Activated naive CD4-positive, alpha-beta T cell treated with anti-CD3 and anti-CD28 coated beads, Interleukin-2, amount 50 U/mL, for 24 hours (primary cell): ENCODE measurements at regions not wholly inside any gene's neighbourhood (a gene's known extent, or its start where the extent isn't known, plus 50 kb on each side); places are given as distances from the start of the nearest gene placed in this dataset.

ENCODE experiments used
- H3K27ac Mint-ChIP-seq: one replicate; pipeline ENCODE4 v1.8.0; 2021; ENCODE audit warnings: mild to moderate bottlenecking, mixed read lengths
- H3K27me3 Mint-ChIP-seq: one replicate; pipeline ENCODE4 v1.8.0; 2021; ENCODE audit warnings: mixed read lengths
- H3K36me3 Mint-ChIP-seq: one replicate; pipeline ENCODE4 v1.8.0; 2021; ENCODE audit warnings: mixed read lengths
- H3K4me1 Mint-ChIP-seq: one replicate; pipeline ENCODE4 v1.8.0; 2021; ENCODE audit warnings: mixed read lengths
- H3K4me3 Mint-ChIP-seq: one replicate; pipeline ENCODE4 v1.8.0; 2021; ENCODE audit warnings: mild to moderate bottlenecking, mixed read lengths
- H3K9me3 Mint-ChIP-seq: one replicate; pipeline ENCODE4 v1.8.0; 2021; ENCODE audit warnings: mixed read lengths

- H3K4me1 Mint-ChIP-seq: no peaks in the 10 kb centered on the region
- no peaks in the 10 kb centered on the region for H3K9me3 Mint-ChIP-seq
- H3K4me3 Mint-ChIP-seq: no peak overlapping the region
- H3K27me3 Mint-ChIP-seq: no peaks in the 10 kb centered on the region
- H3K36me3 Mint-ChIP-seq: no peaks in the 10 kb centered on the region
- H3K27ac Mint-ChIP-seq: no peak overlapping the region
Observed at GRCh38 chr13:105773863-105774538, 761.5 kb downstream of the EFNB2 start.

GRCh38 chr13:105773241-105773640 lies 762.2 kb downstream of the EFNB2 start:
- Mint-ChIP-seq H3K27me3 (no peaks in the 10 kb centered on the region), H3K36me3 (no peaks in the 10 kb centered on the region), H3K4me1 (no peaks in the 10 kb centered on the region), H3K9me3 (no peaks in the 10 kb centered on the region), H3K4me3 (no peak overlapping the region), H3K27ac (no peak overlapping the region)

DNA sequence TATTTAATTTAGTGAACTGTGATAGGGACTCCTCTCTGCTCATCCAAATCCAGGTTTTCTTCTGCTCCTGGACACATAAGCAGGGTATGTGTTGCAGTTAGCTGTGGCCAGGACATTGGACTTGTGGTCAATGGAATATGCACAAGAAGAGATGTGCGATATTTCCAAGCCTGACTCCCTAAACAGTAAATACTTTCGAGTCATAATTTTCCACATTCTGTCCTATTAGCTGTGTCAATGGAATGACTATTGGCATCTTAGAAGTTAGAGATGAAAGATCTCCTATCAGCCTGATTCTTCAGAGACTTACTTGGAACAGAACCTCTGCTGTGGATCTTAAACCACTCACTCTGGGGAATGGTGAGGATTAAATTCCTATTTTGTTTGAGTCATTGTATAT lies 771.0 kb downstream of the EFNB2 start:
- H3K36me3 Mint-ChIP-seq: no peaks in the 10 kb centered on the region
- H3K4me1 Mint-ChIP-seq: no peaks in the 10 kb centered on the region
- no peaks in the 10 kb centered on the region for H3K27me3 Mint-ChIP-seq
- H3K9me3 Mint-ChIP-seq: peaks cover 4% of the 10 kb centered on the region
- no peak overlapping the region for H3K27ac Mint-ChIP-seq
- no peak overlapping the region for H3K4me3 Mint-ChIP-seq

GRCh38 chr13:105763851-105764250 lies 771.6 kb downstream of the EFNB2 start:
- Mint-ChIP-seq H3K36me3 (no peaks in the 10 kb centered on the region), H3K4me3 (no peak overlapping the region), H3K4me1 (no peaks in the 10 kb centered on the region), H3K27ac (no peak overlapping the region), H3K27me3 (no peaks in the 10 kb centered on the region), H3K9me3 (peaks cover 4% of the 10 kb centered on the region)

- peaks cover 4% of the 10 kb centered on the region for H3K9me3 Mint-ChIP-seq
- H3K4me3 Mint-ChIP-seq: no peak overlapping the region
- H3K4me1 Mint-ChIP-seq: no peaks in the 10 kb centered on the region
- no peaks in the 10 kb centered on the region for H3K36me3 Mint-ChIP-seq
- no peaks in the 10 kb centered on the region for H3K27me3 Mint-ChIP-seq
- H3K27ac Mint-ChIP-seq: no peak overlapping the region
Observed at GRCh38 chr13:105762096-105762495, 773.4 kb downstream of the EFNB2 start.

DNA sequence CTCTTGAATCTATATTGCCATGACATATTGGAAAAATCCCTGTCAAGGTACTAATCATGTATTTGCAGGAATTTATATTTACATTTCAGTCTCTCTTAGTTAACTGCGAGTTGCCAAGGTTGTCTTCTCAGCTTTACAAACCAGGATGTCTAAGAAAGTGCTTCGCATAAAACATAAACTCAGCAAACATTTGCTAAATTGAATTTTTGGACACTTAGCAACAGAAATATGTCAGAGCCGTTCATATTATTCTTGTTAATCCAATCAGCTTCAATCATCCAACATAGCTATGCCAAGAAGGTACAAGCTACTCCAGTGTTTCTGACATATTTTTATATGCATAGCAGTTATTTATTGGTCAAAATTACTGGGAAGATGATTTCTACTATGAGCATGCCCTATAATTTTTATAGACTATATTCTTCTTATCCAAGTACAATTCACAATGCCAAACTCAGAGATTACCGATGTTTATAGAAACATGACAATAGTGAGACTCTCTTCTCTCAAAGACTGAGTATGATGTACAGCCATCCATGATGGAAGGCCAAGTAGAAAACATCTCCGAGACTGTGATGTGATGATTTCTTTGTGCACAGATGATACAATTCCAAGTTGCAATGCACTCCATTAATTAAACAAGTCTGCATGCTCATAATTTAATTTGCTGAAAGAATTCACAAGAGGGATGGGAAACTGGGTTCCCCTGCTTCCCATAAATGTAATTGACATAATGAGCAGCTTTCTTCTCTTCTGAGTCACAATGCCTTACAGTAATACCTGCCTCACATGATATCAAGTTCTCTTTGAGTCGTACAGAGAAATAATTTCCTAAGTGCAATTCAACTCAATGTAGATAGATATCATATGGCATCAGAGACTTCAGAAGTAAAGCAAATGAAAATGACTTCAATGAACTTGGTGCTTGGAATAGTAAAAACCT lies 776.3 kb downstream of the EFNB2 start:
- Mint-ChIP-seq H3K4me3 (no peak overlapping the region), H3K36me3 (no peaks in the 10 kb centered on the region), H3K27me3 (no peaks in the 10 kb centered on the region)

GRCh38 chr13:105740739-105741138 lies 794.7 kb downstream of the EFNB2 start:
- no peaks in the 10 kb centered on the region for H3K36me3 Mint-ChIP-seq
- H3K4me3 Mint-ChIP-seq: no peak overlapping the region
- H3K9me3 Mint-ChIP-seq: no peaks in the 10 kb centered on the region
- H3K4me1 Mint-ChIP-seq: no peaks in the 10 kb centered on the region
- no peak overlapping the region for H3K27ac Mint-ChIP-seq
- H3K27me3 Mint-ChIP-seq: peaks cover 2% of the 10 kb centered on the region

More for the DNA sequence above, 776.3 kb downstream of the EFNB2 start:
- H3K9me3 Mint-ChIP-seq: peaks cover 4% of the 10 kb centered on the region
- no peak overlapping the region for H3K27ac Mint-ChIP-seq
- H3K4me1 Mint-ChIP-seq: no peaks in the 10 kb centered on the region

DNA sequence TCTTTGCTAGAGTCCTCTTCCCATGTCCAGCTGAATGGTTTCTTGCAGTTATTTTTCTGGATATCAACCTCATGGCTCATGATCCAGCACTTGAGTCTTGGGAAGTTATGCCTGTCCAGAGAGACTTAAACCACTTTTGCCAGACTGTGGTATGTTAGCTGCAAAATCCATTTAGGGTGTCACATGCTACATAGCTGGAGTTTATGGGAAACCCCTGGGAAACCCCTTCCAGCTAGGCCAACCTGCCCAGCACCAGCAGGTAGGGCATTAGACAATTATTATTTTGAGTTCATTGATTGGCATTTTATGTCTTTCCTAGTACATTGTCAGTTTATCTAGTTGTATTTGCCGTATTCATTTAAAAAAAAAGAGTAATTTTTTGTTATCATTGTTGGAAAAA lies 797.8 kb downstream of the EFNB2 start:
- no peaks in the 10 kb centered on the region for H3K4me1 Mint-ChIP-seq
- H3K36me3 Mint-ChIP-seq: no peaks in the 10 kb centered on the region

DNA sequence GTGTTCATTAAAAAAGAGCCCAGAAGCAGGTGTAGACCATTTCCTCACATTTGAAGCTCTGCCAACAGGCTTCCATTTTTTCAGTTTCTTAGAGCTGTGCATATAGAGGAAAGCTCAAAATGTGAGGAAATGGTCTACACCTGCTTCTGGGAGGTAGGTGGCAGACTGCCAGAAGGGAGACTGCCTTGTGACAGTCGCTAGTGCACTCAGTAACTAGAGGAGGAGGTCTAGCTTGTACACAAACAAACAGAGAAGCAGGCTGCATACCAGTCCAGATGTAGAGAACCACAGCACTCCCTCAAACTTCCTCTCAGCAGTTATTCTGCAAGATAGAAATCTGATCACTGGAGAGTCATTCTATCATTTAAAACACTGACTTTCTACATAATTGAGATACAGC lies 800.2 kb downstream of the EFNB2 start:
- Mint-ChIP-seq H3K9me3 (no peaks in the 10 kb centered on the region), H3K4me1 (no peaks in the 10 kb centered on the region), H3K36me3 (no peaks in the 10 kb centered on the region), H3K27me3 (no peaks in the 10 kb centered on the region), H3K27ac (no peak overlapping the region), H3K4me3 (no peak overlapping the region)

More for the DNA sequence above, 797.8 kb downstream of the EFNB2 start:
- H3K27me3 Mint-ChIP-seq: peaks cover 2% of the 10 kb centered on the region
- no peak overlapping the region for H3K4me3 Mint-ChIP-seq
- H3K9me3 Mint-ChIP-seq: no peaks in the 10 kb centered on the region
- no peak overlapping the region for H3K27ac Mint-ChIP-seq

DNA sequence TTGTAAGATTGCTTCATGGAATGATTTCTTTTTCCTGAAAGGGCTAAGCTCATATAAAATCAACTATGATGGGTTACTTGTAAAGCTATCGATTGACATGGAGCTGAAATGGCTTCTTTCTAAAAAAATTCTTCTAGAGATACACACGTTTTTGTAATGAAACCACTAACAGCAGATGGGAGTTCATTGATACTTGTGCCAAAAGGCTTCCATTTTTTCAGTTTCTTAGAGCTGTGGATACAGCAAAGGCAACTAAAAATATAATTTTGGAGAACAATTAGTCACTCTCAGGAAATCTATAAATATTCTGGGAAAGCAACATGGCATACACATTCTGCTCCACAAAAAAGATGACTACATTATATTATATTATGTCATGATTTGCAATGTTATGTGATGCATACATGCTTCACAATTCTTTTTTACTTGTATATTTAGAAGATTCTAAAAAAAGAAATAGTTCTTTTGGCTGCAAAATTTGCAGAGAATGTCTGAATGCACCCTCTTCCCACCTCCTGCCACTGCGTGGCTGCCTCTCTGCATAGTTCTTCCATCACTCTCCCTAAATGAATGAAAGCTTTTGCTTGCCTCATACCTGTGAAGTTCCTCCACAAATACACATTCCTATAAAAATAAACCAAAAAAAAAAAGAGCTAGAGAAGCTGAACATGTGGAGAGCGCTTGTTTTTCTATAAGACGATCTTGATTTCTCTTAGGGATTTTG lies 802.5 kb downstream of the EFNB2 start:
- Mint-ChIP-seq H3K27me3 (no peaks in the 10 kb centered on the region), H3K9me3 (no peaks in the 10 kb centered on the region), H3K4me1 (no peaks in the 10 kb centered on the region), H3K4me3 (no peak overlapping the region), H3K36me3 (no peaks in the 10 kb centered on the region), H3K27ac (no peak overlapping the region)

DNA sequence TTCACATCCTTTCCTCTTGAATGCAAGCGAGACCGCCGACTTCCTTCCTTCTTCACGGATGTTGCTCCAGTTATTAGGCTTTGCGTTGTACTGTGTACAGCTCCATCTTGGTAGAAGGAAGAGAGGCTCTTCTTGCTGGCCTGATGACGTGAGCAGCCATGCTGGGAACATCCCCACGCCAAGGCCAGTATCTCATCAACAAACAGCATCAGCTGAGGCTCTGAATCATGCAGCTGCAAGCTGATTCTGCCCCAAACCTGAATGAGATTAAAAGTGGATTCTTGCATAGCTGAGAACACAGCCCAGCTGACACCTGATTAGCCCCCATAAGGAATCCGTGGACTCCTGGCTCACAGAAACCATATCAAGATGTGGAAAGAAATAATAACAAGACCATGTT lies 809.6 kb downstream of the EFNB2 start:
- Mint-ChIP-seq H3K27ac (no peak overlapping the region), H3K9me3 (no peaks in the 10 kb centered on the region), H3K27me3 (no peaks in the 10 kb centered on the region), H3K36me3 (no peaks in the 10 kb centered on the region), H3K4me3 (no peak overlapping the region), H3K4me1 (no peaks in the 10 kb centered on the region)

DNA sequence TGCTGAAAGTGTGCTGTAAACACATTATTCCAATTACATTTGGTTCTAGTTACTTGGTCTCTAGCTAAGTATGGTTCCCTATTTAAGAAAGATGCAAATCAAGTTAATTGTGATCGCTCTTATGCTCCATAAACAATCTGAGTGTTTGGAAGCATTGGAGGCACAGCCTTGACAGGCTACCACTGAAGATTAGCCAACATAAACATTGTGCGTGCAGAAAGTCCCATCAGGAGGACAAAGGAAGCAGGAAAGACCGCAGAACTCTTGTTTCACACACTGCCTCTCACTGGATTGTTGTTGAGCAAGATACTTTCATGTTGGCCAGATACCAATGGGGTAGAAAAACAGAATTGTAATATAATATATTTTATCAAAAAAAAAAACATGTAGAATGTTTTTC lies 814.4 kb downstream of the EFNB2 start:
- Mint-ChIP-seq H3K27me3 (no peaks in the 10 kb centered on the region), H3K4me1 (no peaks in the 10 kb centered on the region), H3K9me3 (no peaks in the 10 kb centered on the region), H3K27ac (no peak overlapping the region), H3K36me3 (no peaks in the 10 kb centered on the region), H3K4me3 (no peak overlapping the region)

DNA sequence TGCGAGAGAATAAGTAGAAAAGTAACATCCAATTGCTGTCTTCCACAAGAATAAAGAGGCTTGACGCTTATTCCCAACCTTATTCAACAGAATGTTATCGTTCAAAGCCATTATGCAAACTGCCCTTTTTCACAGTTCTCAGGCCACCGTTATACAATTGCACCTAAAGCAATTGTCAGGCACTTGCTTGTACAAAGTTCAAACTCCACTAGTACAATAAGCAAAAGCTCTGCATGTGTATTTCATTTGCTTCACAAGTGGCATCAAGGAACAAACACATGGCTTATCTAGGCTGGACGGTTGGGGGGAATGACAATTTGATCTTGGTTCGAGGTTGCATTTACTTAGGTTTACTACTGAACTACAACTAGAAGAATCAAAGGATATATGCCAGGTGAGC lies 815.6 kb downstream of the EFNB2 start:
- Mint-ChIP-seq H3K4me1 (no peaks in the 10 kb centered on the region), H3K36me3 (no peaks in the 10 kb centered on the region), H3K9me3 (no peaks in the 10 kb centered on the region), H3K27ac (no peak overlapping the region), H3K4me3 (no peak overlapping the region), H3K27me3 (no peaks in the 10 kb centered on the region)

- Mint-ChIP-seq H3K4me3 (no peak overlapping the region), H3K27me3 (no peaks in the 10 kb centered on the region), H3K9me3 (no peaks in the 10 kb centered on the region)
Observed at GRCh38 chr13:105709181-105709580, 826.3 kb downstream of the EFNB2 start.

DNA sequence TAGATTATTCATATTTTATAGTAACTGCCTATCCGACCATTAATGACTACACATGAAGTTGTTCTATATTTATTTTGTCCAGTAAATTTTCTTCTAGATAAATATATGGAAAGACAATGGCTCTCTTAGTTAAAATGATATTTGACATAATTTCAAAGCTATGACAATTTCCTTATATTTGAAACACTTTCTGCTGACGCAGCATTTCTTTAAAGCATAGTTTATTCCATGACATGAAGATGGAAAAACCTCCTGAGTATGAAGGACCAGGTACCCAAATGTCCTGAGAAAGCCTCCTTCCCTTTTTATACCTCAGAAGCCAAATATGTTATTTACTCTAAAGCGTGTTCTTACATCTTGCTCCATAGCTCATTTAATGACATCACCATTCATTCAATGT lies 831.6 kb downstream of the EFNB2 start:
- no peaks in the 10 kb centered on the region for H3K4me1 Mint-ChIP-seq

More at GRCh38 chr13:105709181-105709580, 826.3 kb downstream of the EFNB2 start:
- Mint-ChIP-seq H3K4me1 (no peaks in the 10 kb centered on the region), H3K36me3 (no peaks in the 10 kb centered on the region), H3K27ac (no peak overlapping the region)

DNA sequence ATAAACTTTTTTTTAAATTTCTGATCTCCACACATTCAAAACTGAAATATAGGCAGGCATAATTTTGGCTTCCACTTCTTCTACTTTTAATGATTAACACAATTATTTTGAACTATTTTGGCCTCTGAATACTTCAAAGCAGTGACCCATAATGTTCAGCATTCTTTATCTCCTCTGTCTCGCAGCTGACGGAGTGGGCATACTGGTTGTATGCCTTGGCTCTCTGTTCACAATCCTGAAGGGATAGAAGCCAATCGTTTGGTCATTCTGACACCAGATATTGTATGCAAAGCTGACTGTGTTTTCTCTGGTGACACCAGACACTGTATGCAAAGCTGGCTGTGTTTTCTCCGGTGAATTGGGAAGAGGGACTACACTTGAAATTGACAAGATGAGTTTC lies 833.0 kb downstream of the EFNB2 start:
- Mint-ChIP-seq H3K36me3 (no peaks in the 10 kb centered on the region), H3K27ac (no peak overlapping the region), H3K27me3 (no peaks in the 10 kb centered on the region), H3K4me3 (no peak overlapping the region), H3K9me3 (peaks cover 7% of the 10 kb centered on the region), H3K4me1 (no peaks in the 10 kb centered on the region)

More for the DNA sequence above, 831.6 kb downstream of the EFNB2 start:
- H3K4me3 Mint-ChIP-seq: no peak overlapping the region
- peaks cover 7% of the 10 kb centered on the region for H3K9me3 Mint-ChIP-seq
- no peaks in the 10 kb centered on the region for H3K36me3 Mint-ChIP-seq
- no peaks in the 10 kb centered on the region for H3K27me3 Mint-ChIP-seq
- H3K27ac Mint-ChIP-seq: no peak overlapping the region
